ENCODE measurements at regions not wholly inside any gene's neighbourhood (a gene's known extent, or its start where the extent isn't known, plus 50 kb on each side); places are given as distances from the start of the nearest gene placed in this dataset.

DNA sequence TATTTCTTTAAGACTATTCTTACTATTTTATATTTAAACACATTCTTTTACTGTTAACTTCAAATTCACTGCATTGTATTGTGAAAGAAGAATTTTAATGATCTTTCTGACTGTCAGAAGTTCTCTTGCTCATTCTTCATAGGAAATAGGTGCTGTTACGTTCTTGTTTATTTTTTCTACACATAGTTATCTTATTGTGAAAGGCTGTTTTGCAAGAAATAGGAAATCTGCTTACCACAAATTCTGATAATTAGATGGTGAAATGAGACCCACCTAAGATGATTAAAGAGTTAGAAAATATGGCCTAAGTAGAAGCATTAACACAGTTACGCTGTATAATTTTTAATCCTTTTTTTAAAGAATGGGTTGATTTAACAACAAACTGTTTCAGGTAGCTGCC is 316.1 kb upstream of the ZFP42 start:
- no peaks in the 10 kb centered on the region for H3K79me2 ChIP-seq (ENCODE audit: control insufficient read depth in 1 of 2, insufficient read depth in 2 of 2, low read length in 2 of 2)
- ChIA-PET CTCF (ENCODE audit: partially characterized antibody) (no interaction called here), POLR2A (ENCODE audit: partially characterized antibody) (no interaction called here)
- no peak overlapping the region for H2BK5ac ChIP-seq (ENCODE audit: low read depth, low read length)
- no peak overlapping the region for H3K4ac ChIP-seq (replicated peaks; ENCODE audit: insufficient read length, low read depth, low read length)
- H3K79me1 ChIP-seq (ENCODE audit: low read depth, low read length) = no peaks in the 10 kb centered on the region
- no peak overlapping the region for H2AFZ ChIP-seq (ENCODE audit: low read length)
- peaks cover 1% of the 10 kb centered on the region; the same call in 1 of the 2 replicates for H3K23me2 ChIP-seq (ENCODE audit: low read depth, low read length)
- no peak overlapping the region for H3K23ac ChIP-seq (ENCODE audit: insufficient read length)
- no peak overlapping the region for H3K9ac ChIP-seq (replicated peaks in 1 of 4; ENCODE audit: extremely low read depth in 1 of 4, low read depth in 3 of 4, low read length in 3 of 4)
- no peak overlapping the region for H3K14ac ChIP-seq (ENCODE audit: insufficient read length)
- no peaks in the 10 kb centered on the region for H3K9me3 ChIP-seq (ENCODE audit: insufficient read depth in 2 of 2, low read depth in 1 of 2, low read length in 1 of 2)
- H2BK15ac ChIP-seq (ENCODE audit: low read length) = no peak overlapping the region
- H4K91ac ChIP-seq (replicated peaks; ENCODE audit: insufficient read length, low read length) = no peak overlapping the region
- H3K27me3 ChIP-seq (replicated peaks in 1 of 4; ENCODE audit: control insufficient read depth in 3 of 4, extremely low read depth in 1 of 4, insufficient read depth in 3 of 4, low read length in 3 of 4) = no peaks in the 10 kb centered on the region
- H3K56ac ChIP-seq (replicated peaks; ENCODE audit: insufficient read length, low read depth, low read length) = no peak overlapping the region
- H2BK120ac ChIP-seq (replicated peaks; ENCODE audit: low read depth, low read length) = no peak overlapping the region
- H3K18ac ChIP-seq (ENCODE audit: extremely low read depth, low read length) = no peak overlapping the region
- H3K4me3 ChIP-seq (ENCODE audit: extremely low read depth in 1 of 4, insufficient read depth in 2 of 4, low read depth in 3 of 4, low read length in 4 of 4) = no peak overlapping the region
- no peak overlapping the region for H3K27ac ChIP-seq (ENCODE audit: low read depth, low read length)
- WGBS, 2 experiments (ENCODE audit: extremely low coverage in 1 of 2, insufficient coverage in 1 of 2, insufficient read length in 1 of 2, insufficient replicate concordance in 2 of 2, low coverage in 1 of 2, low lambda C conversion rate in 2 of 2, missing lambda C conversion rate in 1 of 2) = 74% methylated on average over 2 of the region's 2 CpGs; no CpG with 5 or more reads in 1 of the 2 experiments
- no peak overlapping the region for H2BK20ac ChIP-seq (ENCODE audit: low read length)
- H3K4me1 ChIP-seq (replicated peaks in 1 of 4; ENCODE audit: control insufficient read depth in 3 of 4, insufficient read depth in 4 of 4, low read length in 3 of 4) = no peaks in the 10 kb centered on the region
- H4K5ac ChIP-seq (ENCODE audit: insufficient read length, low read depth, low read length) = no peak overlapping the region
- DNase-seq (ENCODE audit: low read depth in 1 of 2, low spot score in 2 of 2) = no peak
- no peaks in the 10 kb centered on the region for H4K20me1 ChIP-seq (replicated peaks in 1 of 2; ENCODE audit: control insufficient read depth in 1 of 2, insufficient read depth in 2 of 2, low read length in 2 of 2)
- H3K36me3 ChIP-seq (ENCODE audit: control insufficient read depth in 2 of 4, insufficient read depth in 4 of 4, low read length in 3 of 4) = no peaks in the 10 kb centered on the region
- H2AK5ac ChIP-seq (ENCODE audit: low read depth, low read length) = no peak overlapping the region
- H3K4me2 ChIP-seq (ENCODE audit: insufficient read depth in 1 of 2, low read depth in 2 of 2, low read length in 2 of 2) = no peak overlapping the region
- no peak for FAIRE-seq
- no peak overlapping the region for H2BK12ac ChIP-seq (ENCODE audit: low read depth, low read length)
- no peak overlapping the region for H4K8ac ChIP-seq (ENCODE audit: extremely low read depth, insufficient read depth, low read length)
- no peak for TF ChIP-seq SIN3A (conservative IDR thresholded peaks at IDR 0.05 in 1 of 2, IDR thresholded peaks at IDR 0.05 in 1 of 2; ENCODE audit: low read depth in 1 of 2, low read length in 2 of 2)
- no peak for TF ChIP-seq NANOG (IDR thresholded peaks at IDR 0.05; ENCODE audit: insufficient read depth, low read depth, low read length, poor library complexity, severe bottlenecking)
- no peak for TF ChIP-seq TEAD4 (IDR thresholded peaks at IDR 0.05; ENCODE audit: low read depth, low read length)

Data from H1 (cell line).